GM12892 (cell line): ENCODE measurements at regions not wholly inside any gene's neighbourhood (a gene's known extent, or its start where the extent isn't known, plus 50 kb on each side); places are given as distances from the start of the nearest gene placed in this dataset.

Experiments
- POLR2A ChIP-seq: IDR thresholded peaks from 2 replicates; pipeline ENCODE4 v1.6.1; 2011; ENCODE audit warnings: low read depth, low read length, control low read depth
- POLR2AphosphoS5 ChIP-seq: IDR thresholded peaks from 2 replicates; pipeline ENCODE4 v1.6.1; 2011; ENCODE audit warnings: low read depth, low read length, control low read depth
- TAF1 ChIP-seq: IDR thresholded peaks from 2 replicates; pipeline ENCODE4 v1.6.1; 2011; ENCODE audit warnings: low read depth, mild to moderate bottlenecking, control low read depth, low read length, borderline replicate concordance

DNA sequence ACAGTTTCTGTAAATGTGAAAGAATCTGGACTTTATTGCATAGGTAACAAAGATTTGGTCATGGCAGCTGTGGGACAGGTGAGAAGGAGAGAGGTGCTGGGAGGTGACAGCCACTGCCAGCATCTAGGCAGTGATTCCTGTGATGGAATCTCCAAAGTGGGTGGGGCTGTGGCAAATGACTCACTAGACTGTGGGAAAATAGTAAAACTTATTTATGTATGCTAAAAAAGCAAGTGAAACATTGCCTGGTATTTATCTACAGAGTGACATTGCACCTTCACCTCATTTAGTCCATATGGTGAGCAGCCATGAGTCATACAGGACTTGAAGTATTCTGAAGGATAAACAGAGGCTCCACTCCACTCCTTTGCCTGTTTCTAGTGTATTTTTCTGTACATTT lies 145.3 kb upstream of the MEX3C start:
- TF ChIP-seq POLR2AphosphoS5, result no peak
- TF ChIP-seq POLR2A, result no peak
- no peak for TF ChIP-seq TAF1
